CD4-positive, alpha-beta T cell treated with Interleukin-6 for 4 hours (primary cell): ENCODE measurements at regions not wholly inside any gene's neighbourhood (a gene's known extent, or its start where the extent isn't known, plus 50 kb on each side); places are given as distances from the start of the nearest gene placed in this dataset.
"Not testable (repeated sequence)": the region's sequence is repeated elsewhere in the genome, so short reads cannot be mapped to it uniquely, and the experiment has no call there.

ENCODE experiments used
- DNase-seq: peaks from one replicate; pipeline ENCODE4 v3.0.0-alpha.2; 2020; ENCODE audit warnings: mixed read lengths

- not testable (repeated sequence) for DNase-seq
Observed at GRCh38 chr16:70014915-70015314, 63.8 kb downstream of the CLEC18A start.

- DNase-seq = not testable (repeated sequence)
Observed at GRCh38 chr16:70016751-70017150, 65.6 kb downstream of the CLEC18A start.

GRCh38 chr16:70018254-70018653 is 67.1 kb downstream of the CLEC18A start:
- peak; percentile 43 for DNase-seq

- not testable (repeated sequence) for DNase-seq
Observed at GRCh38 chr16:70023207-70023606, 72.1 kb downstream of the CLEC18A start.

GRCh38 chr16:70023956-70024355 is 72.8 kb downstream of the CLEC18A start:
- not testable (repeated sequence) for DNase-seq

GRCh38 chr16:70026165-70026854 is 75.2 kb downstream of the CLEC18A start:
- peak; percentile 61 for DNase-seq

GRCh38 chr16:70032906-70033305 is 81.2 kb upstream of the PDPR start:
- DNase-seq = not testable (repeated sequence)

- not testable (repeated sequence) for DNase-seq
Observed at GRCh38 chr16:70037913-70038312, 76.2 kb upstream of the PDPR start.

GRCh38 chr16:70040554-70040953 is 73.6 kb upstream of the PDPR start:
- DNase-seq = not testable (repeated sequence)

- not testable (repeated sequence) for DNase-seq
Observed at GRCh38 chr16:70043538-70044067, 70.5 kb upstream of the PDPR start.

- not testable (repeated sequence) for DNase-seq
Observed at GRCh38 chr16:70046560-70046959, 67.6 kb upstream of the PDPR start.

- not testable (repeated sequence) for DNase-seq
Observed at GRCh38 chr16:70048083-70048482, 66.0 kb upstream of the PDPR start.

- DNase-seq = not testable (repeated sequence)
Observed at GRCh38 chr16:70058056-70058455, 56.1 kb upstream of the PDPR start.

GRCh38 chr16:70059429-70059828 is 54.7 kb upstream of the PDPR start:
- DNase-seq = not testable (repeated sequence)

GRCh38 chr16:70060521-70061027 is 53.6 kb upstream of the PDPR start:
- DNase-seq = not testable (repeated sequence)

GRCh38 chr16:70061671-70062218 is 52.4 kb upstream of the PDPR start:
- not testable (repeated sequence) for DNase-seq

- not testable (repeated sequence) for DNase-seq
Observed at GRCh38 chr16:70062947-70063346, 51.2 kb upstream of the PDPR start.
